Stimulated activated CD8-positive, alpha-beta memory T cell treated with anti-CD3 and anti-CD28 coated beads, Interleukin-12 subunit alpha, Interleukin-12 subunit beta, amount 100 ng/mL, for 24 hours (primary cell): ENCODE measurements at regions not wholly inside any gene's neighbourhood (a gene's known extent, or its start where the extent isn't known, plus 50 kb on each side); places are given as distances from the start of the nearest gene placed in this dataset.

Source experiments
- DNase-seq: peaks from one replicate; pipeline ENCODE4 v3.0.0-alpha.2; 2020; ENCODE audit errors: extremely low read depth

DNA sequence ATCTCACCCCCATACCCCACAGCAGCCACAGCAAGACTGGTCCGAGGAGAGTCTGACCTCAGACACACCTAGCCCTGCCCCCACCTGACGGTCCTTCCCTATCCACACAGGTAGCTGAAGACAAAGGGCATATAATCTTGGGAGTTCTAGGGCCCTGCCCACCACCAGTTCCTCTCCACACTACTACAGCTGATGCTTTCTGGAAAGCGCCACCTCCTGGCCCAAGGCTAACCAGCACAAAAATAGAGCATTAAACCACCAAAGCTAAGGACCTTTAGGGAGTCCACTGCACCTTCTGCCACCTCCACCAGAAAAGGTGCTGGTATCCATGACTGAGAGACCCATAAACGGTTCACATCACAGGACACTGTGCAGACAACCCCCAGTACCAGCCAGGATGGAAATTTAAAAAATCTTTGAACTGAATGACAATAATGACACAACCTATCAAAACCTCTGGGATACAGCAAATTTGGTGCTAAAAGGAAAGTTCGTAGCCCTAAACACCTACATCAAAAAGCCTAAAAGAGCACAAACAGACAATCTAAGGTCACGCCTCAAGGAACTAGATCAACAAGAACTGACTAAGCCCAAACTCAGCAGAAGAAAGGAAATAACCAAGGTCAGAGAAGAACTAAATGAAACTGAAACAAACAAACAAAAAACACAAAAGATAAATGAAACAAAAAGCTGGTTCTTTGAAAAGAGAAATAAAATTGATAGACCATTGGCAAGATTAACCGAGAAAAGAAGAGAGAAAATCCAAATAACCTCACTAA lies 122.1 kb upstream of the TPRG1 start:
- DNase-seq = no peak

DNA sequence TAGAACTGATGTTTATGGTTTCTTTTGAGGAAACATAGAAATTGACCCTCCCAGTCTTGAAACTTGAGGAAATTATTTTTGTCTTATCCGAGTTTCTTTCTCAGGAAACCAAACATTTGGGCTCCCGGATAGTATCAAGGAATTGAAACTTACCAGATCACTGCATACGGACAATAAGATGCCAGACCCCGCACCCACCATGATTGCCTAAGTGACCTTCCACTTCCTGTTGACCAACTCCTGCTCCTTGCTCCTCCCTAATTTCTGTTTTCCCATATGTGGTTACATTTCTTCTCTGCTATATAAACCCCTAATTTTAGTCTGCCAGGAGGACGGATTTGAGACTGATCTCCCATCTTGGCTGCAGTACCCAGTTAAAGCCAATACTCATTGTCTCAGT lies 118.4 kb upstream of the TPRG1 start:
- DNase-seq = no peak

DNA sequence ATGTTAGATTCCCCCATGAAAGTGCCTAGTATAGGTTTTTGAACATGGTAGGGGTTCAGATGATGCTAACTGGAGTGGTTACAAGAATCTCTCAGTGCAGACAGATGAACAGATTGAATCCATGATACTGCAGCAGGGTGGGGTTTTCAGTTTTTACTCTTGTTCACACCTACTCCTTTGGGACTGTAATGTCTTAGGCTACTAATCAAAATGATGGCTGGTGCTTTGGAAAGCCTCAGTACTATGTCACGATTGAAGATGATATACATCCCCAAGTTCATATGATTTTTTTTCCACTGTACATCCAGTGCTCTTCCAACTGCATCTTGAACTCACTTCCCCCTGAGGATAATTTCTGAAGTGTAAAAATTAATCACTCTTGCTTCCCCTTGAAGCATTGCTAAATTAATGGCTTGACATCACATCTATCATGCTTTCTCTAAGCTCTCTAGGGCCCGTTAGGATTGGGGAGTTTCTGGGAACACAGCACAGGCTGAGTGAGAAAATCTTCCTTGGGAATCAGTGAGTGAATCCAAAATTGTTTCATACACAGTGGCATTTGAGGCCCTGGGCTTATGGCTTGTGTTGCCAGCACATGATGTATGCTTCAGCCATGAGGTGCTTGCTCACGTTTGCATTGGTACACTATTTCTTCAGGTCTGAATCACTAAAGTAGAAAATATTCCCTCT lies 115.0 kb upstream of the TPRG1 start:
- no peak for DNase-seq

DNA sequence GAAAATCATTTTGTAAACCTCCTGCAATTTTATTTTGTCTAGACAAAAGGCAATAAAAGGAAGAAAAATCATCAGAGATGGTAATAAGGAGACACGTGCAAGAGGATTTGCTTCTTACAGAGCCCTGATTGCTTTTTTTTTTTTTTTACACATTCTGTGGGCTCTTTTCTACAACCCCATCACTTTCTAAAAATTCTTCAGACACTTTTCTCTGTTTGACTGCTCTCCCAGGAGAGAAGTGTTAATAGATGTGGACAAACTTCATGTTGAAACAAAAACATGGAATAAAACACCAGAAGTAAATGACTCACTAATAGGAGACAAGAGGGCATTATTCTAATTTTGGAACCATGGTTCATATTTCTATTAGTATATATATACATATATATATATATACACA lies 114.4 kb upstream of the TPRG1 start:
- DNase-seq = no peak

DNA sequence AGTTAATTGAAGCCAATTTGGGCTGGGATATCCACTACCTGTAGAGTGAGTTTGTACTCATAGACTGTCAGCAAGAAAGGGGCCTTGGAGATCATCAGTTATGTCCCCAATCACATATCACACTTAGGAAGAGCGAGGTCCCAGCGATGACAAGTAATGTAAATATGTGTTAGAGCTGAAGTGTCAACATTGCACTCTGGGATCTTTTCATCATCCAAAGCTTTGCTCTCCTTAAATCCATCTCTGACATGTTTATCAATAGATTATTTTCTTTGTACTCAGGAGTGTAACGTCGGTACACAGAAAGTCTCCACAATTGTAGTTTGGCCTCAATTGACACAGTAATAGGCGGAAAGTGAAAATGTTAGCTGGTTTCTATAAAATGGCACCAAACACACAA lies 113.7 kb upstream of the TPRG1 start:
- DNase-seq = no peak

DNA sequence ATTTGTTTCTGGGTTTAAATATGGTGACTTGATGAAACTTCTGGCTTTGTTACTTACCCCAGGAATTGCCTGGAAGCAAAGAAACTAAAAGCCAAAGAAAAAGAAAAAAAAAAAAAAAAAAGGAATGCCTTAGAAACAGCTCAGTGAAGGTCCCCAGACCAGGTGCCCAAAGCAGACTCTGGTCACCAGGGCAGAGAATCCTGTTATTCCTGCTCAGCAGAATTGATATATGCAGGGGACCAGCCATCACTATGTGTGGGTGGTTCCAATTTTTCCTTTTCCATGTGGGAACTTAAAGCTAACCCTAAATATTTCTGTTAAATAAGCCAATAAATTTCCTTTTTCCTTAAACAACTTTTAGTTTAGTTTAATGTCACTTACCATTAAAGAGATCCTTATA lies 100.8 kb upstream of the TPRG1 start:
- DNase-seq = no peak

DNA sequence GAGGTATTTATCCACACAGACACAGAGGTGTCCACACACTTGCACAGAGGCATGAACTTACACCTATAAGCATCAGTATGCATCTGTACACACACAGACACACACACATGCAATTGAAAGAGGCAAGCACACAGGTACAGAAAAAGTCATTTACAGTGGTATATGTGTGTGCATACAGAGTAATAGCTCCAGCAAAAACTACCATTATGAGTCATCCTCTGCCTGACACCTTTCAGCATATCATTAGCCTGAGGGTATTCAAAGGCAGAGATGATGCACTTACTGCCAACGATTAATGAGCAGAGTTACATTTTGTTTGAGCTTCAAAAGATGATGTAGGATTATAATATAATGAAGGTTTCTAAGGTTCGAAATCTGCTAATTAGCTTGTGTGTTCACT lies 100.3 kb upstream of the TPRG1 start:
- no peak for DNase-seq

DNA sequence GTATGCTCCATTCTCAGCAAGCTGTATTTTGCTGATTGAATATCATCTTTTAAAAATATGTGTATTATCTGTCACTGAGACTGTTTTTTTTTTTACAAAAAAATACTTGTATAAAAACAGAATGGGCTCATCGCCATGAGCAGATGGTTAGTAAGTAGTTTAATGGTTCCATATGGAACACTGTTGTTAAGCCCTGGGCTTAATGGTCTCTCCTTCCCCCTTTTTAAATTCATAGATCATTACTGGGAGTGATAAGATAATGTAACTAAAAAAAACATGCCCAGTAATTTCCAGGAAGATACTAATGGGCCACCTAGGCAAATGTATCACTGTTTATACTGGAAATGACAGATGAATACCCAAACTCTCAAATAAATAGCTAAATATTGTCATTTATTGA lies 95.3 kb upstream of the TPRG1 start:
- DNase-seq = no peak

DNA sequence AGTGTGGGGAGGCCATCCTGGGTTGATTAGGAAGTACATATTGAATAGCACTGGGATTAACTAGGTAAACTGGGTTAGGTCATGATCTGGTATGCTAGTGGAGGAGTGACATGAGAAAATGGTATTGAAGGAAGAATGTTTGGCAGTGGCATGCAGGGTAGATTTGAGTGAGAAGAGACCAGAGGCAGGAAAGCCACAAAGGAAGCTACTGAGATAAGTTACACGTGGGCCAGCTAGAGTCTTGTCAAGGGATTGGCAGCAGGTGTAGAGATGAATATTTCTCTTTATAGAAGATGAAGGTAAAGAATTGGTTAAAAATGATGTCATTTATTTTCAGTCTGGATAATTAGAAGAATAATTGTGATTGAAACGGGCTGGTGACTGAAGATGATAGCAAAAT lies 91.0 kb upstream of the TPRG1 start:
- no peak for DNase-seq

DNA sequence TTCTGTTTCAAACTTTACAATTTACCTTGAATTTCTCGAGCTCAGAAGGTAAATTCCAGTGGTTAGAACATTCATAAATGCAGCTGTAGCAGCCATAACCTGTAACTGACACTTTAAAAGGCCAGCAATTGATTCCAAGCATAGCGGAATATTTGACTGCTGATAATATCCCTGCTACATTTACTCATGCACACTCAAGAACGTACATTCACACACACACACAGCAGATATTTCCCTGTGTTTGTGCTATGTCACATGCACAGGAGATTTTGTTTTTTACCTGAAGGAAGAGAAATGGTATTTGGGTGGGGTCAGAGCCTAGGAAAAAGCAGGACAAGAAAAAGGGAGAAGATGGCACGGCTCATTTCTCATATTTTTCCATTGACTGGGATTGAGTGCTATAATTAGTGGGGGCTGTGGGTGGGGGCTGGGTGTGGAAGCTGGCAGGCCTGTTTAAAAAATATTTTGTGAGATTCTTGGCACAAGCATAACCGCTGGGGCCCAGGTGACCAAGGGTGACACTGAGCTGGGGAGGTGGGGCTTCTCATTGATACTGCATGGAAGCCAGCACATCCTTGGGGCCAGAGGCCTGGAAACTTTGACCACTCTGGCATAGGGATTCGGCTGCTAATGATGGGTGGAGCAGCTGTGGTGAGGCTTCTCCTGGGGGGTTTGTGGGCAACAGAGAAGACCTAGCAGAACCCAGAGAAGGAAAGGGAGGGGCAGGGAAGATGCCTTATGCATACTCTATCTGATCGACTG lies 88.9 kb upstream of the TPRG1 start:
- DNase-seq = no peak

DNA sequence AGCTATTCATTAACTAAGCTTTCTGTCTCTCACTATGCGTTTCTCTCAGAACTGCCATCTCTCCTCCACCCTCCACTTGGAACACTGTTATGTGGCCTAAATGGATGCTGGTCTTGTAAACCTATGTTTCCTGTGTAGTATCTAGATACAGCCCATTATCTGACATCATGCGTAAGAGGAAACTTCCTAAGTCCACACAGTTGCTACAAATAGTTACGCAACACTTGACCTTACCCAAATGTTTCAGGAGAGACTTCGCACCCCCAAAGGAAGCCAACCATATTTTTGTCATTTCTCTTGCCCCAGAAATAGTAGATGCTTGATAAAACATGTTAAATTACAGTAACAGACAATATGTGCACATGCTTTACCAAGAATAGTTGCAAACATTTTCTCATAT lies 87.2 kb upstream of the TPRG1 start:
- no peak for DNase-seq

DNA sequence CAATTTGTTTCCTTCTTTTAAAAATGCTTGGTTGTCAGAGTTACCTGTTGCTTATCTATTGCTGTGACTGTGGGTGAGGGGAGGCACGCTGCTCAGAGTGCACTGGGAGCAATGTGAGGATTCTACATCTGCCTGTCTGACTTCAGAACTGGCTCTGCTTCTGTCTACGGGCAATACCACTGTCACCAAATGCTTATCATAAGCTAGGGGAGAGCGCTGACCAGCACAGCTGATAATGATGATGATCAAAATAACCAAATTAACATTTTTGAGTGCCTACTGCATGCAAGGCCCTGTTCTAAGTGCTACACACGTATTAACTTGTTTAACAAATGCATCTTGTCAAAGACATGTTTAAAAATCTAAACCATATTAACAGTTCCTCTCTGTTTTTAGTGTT lies 79.2 kb upstream of the TPRG1 start:
- DNase-seq = no peak

DNA sequence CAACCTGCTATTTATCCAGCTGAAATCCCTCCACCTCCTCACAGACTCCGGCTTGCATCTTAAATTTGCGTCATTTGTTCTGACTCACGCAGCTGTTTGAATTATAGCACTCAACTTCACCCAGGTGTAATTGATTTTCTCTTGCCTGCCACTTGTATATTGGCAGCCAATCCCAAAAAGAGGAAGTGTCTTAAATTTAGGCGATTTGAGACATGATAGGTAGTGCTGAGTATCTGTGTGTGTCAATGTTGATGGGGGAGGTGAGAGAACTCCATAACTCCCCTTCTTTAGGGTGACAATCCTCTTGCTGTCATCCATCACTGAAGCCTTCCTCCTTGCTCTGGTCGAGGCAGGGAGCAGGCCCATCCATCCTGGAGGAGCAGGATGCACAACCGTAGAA lies 77.2 kb upstream of the TPRG1 start:
- no peak for DNase-seq

DNA sequence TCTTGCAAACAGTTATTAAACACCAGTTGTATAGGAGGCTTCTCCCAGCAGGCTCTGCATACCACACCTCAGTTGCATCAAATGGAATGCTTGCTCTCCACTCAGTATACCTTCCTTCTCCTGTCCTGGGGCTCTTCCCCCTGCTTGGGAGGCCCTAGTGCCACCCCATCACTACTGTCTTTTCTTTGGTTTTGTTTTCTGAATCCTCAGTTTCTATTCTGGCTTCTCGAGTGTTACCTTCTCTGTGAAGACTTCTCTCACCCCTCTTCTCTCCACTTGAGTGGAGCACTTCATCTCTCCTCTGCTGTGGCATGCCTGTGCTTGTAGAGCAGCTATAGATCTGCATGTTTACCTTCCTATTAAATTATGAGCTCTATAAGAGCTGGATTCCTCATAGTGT lies 75.7 kb upstream of the TPRG1 start:
- no peak for DNase-seq

DNA sequence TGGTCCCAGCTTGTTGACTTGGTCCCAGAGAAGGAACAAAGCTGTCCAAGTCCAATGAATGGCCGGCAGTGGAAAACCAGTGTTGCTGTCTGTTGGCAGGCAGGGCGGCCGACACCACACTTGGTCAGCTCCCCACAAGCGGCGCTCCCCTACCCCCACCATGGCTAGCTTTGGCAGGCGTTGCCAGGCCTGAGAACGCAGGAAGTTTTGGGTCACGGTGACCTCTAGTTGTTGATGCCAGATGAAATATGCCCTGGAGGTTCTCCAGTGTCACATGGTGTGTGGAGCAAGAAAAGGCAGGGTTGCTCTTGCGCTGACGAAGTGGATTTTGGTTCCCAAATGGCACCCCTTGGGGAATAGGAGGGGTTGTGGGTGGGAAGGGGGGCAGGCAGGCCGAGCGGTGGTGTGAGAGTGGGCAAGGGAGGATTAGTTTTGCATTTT lies 72.7 kb upstream of the TPRG1 start:
- no peak for DNase-seq

DNA sequence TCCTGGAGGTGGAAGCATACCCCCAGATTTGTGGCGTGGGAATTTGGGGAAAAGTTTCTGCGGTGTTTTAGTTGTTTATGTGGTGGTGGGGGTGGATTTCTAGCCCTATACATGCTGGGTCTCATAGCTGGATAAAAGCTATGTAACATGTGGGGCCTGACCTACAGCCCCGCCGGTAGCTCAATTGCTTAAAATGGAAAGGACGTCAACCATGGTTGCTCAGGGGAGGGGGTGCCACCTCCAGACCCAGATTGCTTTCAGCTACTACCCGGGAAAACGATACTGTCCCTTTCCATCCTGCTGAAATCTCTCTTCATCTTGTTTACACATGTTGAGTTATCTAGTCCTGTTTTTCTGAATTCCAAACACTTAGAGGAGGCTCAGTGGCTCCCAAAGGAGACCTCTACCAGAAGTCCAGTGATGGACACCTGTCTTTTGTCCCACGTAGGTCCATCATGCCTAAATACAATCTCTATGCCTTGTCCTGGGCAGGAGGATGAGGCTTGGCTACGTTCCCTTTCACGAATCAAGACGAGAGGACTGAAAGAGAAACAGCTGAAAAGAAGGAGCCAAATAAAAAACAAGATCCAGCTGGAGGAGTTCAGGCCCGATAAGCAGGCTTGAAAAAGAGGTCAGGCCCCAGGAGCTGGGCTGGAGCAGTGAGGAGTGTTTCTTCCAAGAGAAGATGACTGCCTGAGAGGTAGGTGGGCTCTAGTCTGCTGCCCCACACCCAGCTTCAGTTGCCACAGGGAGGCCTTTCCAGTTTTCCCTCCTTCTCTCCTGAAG lies 72.1 kb upstream of the TPRG1 start:
- no peak for DNase-seq

DNA sequence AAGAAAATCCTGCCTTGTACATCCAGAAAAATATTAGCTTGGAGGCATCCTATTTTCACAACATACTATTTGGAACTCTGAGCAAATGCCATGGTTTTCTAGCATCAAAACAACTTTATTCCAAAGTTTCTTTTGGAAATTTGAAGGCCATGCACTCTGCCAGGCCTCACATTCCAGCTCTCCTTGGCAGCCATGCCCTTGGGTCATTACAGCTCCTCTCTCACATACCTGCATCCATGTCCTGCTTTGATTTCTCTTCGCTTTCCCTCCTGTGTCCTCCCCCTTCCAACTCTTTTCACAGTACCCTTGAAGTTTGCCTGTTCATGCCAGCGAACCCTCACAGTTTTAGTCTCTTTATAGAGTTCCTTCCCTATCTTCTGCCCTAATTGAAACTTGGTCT lies 70.9 kb upstream of the TPRG1 start:
- DNase-seq = no peak

DNA sequence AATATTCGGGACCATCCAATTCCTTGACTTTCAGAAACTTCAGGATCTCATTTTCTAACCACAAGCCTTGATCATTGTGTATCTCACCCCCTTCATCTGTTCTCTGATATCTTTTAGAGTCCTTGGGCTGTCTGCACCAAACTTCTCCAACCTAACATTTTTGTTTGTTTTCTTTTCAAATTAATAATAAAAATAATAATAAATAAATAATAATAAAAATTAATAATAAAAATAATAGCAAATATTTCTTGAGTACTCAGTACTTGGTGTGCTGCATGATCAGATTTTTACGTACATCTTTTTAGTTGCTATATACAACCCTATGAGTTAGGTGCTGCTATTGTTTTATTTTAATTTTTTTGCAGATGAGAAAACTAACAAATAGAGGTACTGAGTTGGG lies 70.2 kb upstream of the TPRG1 start:
- no peak for DNase-seq

DNA sequence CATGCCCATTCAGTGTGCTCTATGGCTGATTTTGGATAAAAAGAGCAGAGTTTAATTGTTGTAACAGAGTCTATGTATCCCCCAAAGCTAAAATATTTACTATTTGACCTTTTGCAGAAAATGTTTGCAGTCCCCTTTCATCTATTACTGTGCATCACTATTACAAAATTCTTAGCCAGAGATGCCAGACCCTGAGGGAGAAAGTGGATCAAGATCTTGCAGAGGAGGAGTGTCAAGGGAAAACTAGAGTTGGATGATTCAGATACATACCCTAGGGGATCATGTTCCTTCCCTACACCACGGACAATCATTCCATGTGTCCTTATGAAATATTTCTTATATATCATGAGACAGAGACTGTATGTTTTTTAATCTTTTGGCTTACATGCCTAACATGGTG lies 68.6 kb upstream of the TPRG1 start:
- no peak for DNase-seq

DNA sequence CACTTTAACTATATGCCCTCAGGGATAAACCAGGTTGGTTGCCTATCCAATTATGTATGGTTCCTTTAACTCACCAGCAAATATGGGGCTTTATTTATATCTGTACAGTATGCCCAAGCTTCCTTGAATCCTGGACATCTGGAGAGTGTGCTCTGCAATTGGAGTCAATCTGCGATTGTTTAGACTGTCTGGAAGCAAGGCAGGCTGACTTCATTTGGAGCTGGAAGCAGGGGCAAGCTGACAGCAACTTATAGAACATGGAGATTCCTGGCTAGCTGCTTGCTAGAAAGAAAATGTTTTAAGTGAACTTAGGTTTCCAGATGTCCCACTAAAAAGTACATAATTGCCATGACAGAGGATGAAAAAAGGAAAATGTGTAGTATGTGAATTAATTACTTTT lies 63.7 kb upstream of the TPRG1 start:
- no peak for DNase-seq

DNA sequence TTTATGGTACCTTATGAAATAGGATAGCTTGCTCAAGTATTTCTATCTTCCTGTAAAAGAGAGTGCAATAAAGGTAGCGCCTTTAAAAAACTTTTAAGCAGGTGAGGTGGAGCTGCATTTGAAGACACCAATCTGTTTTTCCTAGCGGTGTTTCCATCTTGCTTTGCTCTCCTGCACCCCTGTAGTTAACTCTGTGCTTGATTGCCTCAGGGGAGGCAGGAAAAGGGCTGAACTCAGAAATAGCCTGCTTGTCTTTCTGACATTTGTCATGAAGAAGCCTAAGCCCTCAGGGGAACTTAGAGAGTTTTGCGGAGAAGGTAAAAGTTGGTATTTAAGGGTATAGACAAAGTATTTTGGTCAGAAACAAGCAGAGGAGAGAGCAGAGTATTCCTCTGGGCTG lies 63.0 kb upstream of the TPRG1 start:
- no peak for DNase-seq

DNA sequence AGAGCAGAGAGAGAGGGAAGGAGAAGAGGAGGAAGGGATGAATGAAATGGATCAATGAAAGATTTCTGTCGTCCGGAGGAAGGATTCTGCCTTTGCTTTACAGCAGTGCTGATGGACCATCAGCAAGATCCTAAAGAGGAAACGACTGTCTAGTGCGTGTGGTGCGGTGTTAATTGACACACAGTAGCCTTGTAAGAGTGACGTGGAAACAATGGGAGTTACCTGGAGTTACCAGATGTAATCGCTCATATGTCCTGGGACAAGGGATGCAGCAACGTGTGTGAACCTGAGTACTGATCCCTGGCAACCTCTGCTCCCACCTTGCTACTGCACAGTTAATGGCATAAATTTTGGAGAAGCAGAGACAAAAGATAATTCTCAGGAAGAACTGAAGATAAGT lies 62.6 kb upstream of the TPRG1 start:
- DNase-seq = no peak
